Lung (tissue), 11 donors: ENCODE measurements at regions not wholly inside any gene's neighbourhood (a gene's known extent, or its start where the extent isn't known, plus 50 kb on each side); places are given as distances from the start of the nearest gene placed in this dataset.
A peak's percentile ranks its signal among the peaks of the same experiment; 100 is the strongest.

Source experiments
- ATAC-seq: fragments of 200-7000 bp; cut with Tn5 transposase; one replicate; pipeline ENCODE4 v1.9.1; 2020; ENCODE audit warnings: moderate number of reproducible peaks; ENCODE audit not compliant: insufficient read depth, low FRiP score
- DNase-seq, 3 donors: peaks; one replicate each; pipeline ENCODE4 v3.0.0-alpha.2; 2013 to 2017
- H3K27ac ChIP-seq, 2 donors: one replicate each; pipeline ENCODE4 v1.5.1; 2013; ENCODE audit warnings: mild to moderate bottlenecking in 2 of 2, moderate library complexity in 2 of 2, control low read depth in 1 of 2, inconsistent platforms in 1 of 2, low read depth in 1 of 2, low read length in 1 of 2
- H3K27me3 ChIP-seq, 3 donors: one replicate each; pipeline ENCODE4 v1.5.1; 2013; ENCODE audit warnings: low read length in 2 of 3; ENCODE audit not compliant: control insufficient read depth in 3 of 3, insufficient read depth in 3 of 3
- H3K36me3 ChIP-seq, 4 donors: one replicate each; pipeline ENCODE4 v1.5.1; 2013; ENCODE audit warnings: low read length in 4 of 4, mild to moderate bottlenecking in 1 of 4, moderate library complexity in 1 of 4; ENCODE audit not compliant: control insufficient read depth in 4 of 4, insufficient read depth in 4 of 4
- H3K4me1 ChIP-seq, 5 donors: one replicate each; pipeline ENCODE4 v1.5.1; 2013; ENCODE audit warnings: low read length in 5 of 5, mild to moderate bottlenecking in 2 of 5, moderate library complexity in 1 of 5; ENCODE audit not compliant: control insufficient read depth in 5 of 5, insufficient read depth in 5 of 5
- H3K4me3 ChIP-seq: one replicate; pipeline ENCODE4 v1.5.1; 2013; ENCODE audit warnings: mild to moderate bottlenecking, control low read depth, moderate library complexity
- H3K9ac ChIP-seq, 2 donors: one replicate each; pipeline ENCODE4 v1.5.1; 2013; ENCODE audit warnings: low read length in 2 of 2, control low read depth in 1 of 2; ENCODE audit not compliant: insufficient read depth in 1 of 2
- H3K9me3 ChIP-seq, 4 donors: one replicate each; pipeline ENCODE4 v1.5.1; 2013; ENCODE audit warnings: low read length in 3 of 4, mild to moderate bottlenecking in 1 of 4, moderate library complexity in 1 of 4; ENCODE audit not compliant: control insufficient read depth in 4 of 4, insufficient read depth in 3 of 4
- CTCF ChIP-seq: IDR thresholded peaks from 2 replicates; pipeline ENCODE4 v1.5.1; 2012; ENCODE audit warnings: mild to moderate bottlenecking; ENCODE audit errors: control extremely low read depth, extremely low read depth
- WGBS, 2 donors: extraction: QIAGEN DNeasy Blood & Tissue Kit; methylation state at CpG; one replicate each; pipeline ENCODE4 v1.1.7; 2013; 5-methylcytosine and 5-hydroxymethylcytosine counted together
- donor health status: control.
- donor health status: control.
- donor health status: Bipolar disorder and iron deficiency.
- donor health status: healthy.
- donor health status: DM: yes; HTN: yes; CAD: no.

- no peak for TF ChIP-seq CTCF
- H3K4me3 ChIP-seq = no peak overlapping the region
- DNase-seq (no peak), ATAC-seq (no peak)
- H3K36me3 ChIP-seq = no peaks in the 10 kb centered on the region
- H3K9ac ChIP-seq = no peak overlapping the region
- no peak overlapping the region for H3K27ac ChIP-seq
- H3K9me3 ChIP-seq = no peaks in the 10 kb centered on the region
- peaks cover 0 to 4% (median 0%) of the 10 kb centered on the region in 5 donors for H3K4me1 ChIP-seq
- no peaks in the 10 kb centered on the region for H3K27me3 ChIP-seq
- 85 to 87% methylated on average over 4 of the region's 4 CpGs for WGBS, 2 donors
Measured at GRCh38 chr4:28427306-28428085, 1566.9 kb downstream of the STIM2 start.

GRCh38 chr4:28432348-28433025 is 1571.8 kb downstream of the STIM2 start:
- H3K27ac ChIP-seq = no peak overlapping the region
- H3K36me3 ChIP-seq = no peaks in the 10 kb centered on the region
- H3K9me3 ChIP-seq = no peaks in the 10 kb centered on the region
- no peak overlapping the region for H3K4me3 ChIP-seq
- no peaks in the 10 kb centered on the region for H3K27me3 ChIP-seq
- H3K9ac ChIP-seq = no peak overlapping the region
- DNase-seq (no peak), ATAC-seq (no peak)
- H3K4me1 ChIP-seq = no peaks in the 10 kb centered on the region
- 89% methylated on average over 7 of the region's 7 CpGs for WGBS, 2 donors
- TF ChIP-seq CTCF = no peak

GRCh38 chr4:28435314-28435713 is 1574.7 kb downstream of the STIM2 start:
- WGBS, 2 donors = 26 to 45% methylated on average over 2 of the region's 2 CpGs
- no peak overlapping the region for H3K27ac ChIP-seq
- no peaks in the 10 kb centered on the region for H3K36me3 ChIP-seq
- no peak overlapping the region for H3K4me3 ChIP-seq
- DNase-seq (peak in 2 of 3 donors; percentile 11 to 21), ATAC-seq (no peak)
- H3K9ac ChIP-seq = no peak overlapping the region
- TF ChIP-seq CTCF = no peak
- no peaks in the 10 kb centered on the region for H3K27me3 ChIP-seq
- H3K9me3 ChIP-seq = no peaks in the 10 kb centered on the region
- no peaks in the 10 kb centered on the region for H3K4me1 ChIP-seq
